SK-N-SH treated with all-trans-retinoic acid at 6 μM for 48 hours (cell line): ENCODE measurements at regions not wholly inside any gene's neighbourhood (a gene's known extent, or its start where the extent isn't known, plus 50 kb on each side); places are given as distances from the start of the nearest gene placed in this dataset.

ENCODE experiments used
- ARNTL ChIP-seq: fragments of 450-650 bp; formaldehyde crosslinking; IDR thresholded peaks from 2 replicates; pipeline ENCODE4 v1.5.0; 2020; ENCODE audit warnings: low read depth, mild to moderate bottlenecking, moderate library complexity, borderline replicate concordance
- BACH2 ChIP-seq: fragments of 250-450 bp; sonication (Bioruptor Pico); IDR thresholded peaks from 2 replicates; pipeline ENCODE4 v1.9.0; 2021; ENCODE audit warnings: mild to moderate bottlenecking, borderline replicate concordance
- ESRRG ChIP-seq: fragments of 250-450 bp; sonication (Bioruptor Pico); IDR thresholded peaks from 2 replicates; pipeline ENCODE4 v1.6.1; 2021; ENCODE audit warnings: mild to moderate bottlenecking
- GLIS3 ChIP-seq: fragments of 250-450 bp; sonication (Bioruptor Pico); IDR thresholded peaks from 2 replicates; pipeline ENCODE4 v1.5.0; 2020; ENCODE audit warnings: mild to moderate bottlenecking, moderate library complexity
- ISL1 ChIP-seq: fragments of 250-450 bp; sonication (Bioruptor Pico); IDR thresholded peaks from 2 replicates; pipeline ENCODE4 v2.1.2; 2022; ENCODE audit warnings: mild to moderate bottlenecking, moderate library complexity
- PATZ1 ChIP-seq: fragments of 250-450 bp; sonication (Bioruptor Pico); IDR thresholded peaks from 2 replicates; pipeline ENCODE4 v1.8.0; 2020; ENCODE audit warnings: mild to moderate bottlenecking, moderate library complexity, borderline replicate concordance
- RARB ChIP-seq: fragments of 250-450 bp; sonication (Bioruptor Pico); IDR thresholded peaks from 2 replicates; pipeline ENCODE4 v1.8.0; 2021; ENCODE audit warnings: mild to moderate bottlenecking, moderate library complexity
- SNAI2 ChIP-seq: fragments of 250-450 bp; sonication (Bioruptor Pico); IDR thresholded peaks from 2 replicates; pipeline ENCODE4 v1.5.0; 2020; ENCODE audit warnings: mild to moderate bottlenecking, moderate library complexity
- TCF4 ChIP-seq: fragments of 250-450 bp; sonication (Bioruptor Pico); IDR thresholded peaks from 2 replicates; pipeline ENCODE4 v1.8.0; 2021; ENCODE audit warnings: mild to moderate bottlenecking, moderate library complexity, borderline replicate concordance
- ZFP30 ChIP-seq: fragments of 450-650 bp; formaldehyde crosslinking; IDR thresholded peaks from 2 replicates; pipeline ENCODE4 v1.5.0; 2022; ENCODE audit warnings: mild to moderate bottlenecking, moderate library complexity
- ZNF70 ChIP-seq: fragments of 450-650 bp; formaldehyde crosslinking; IDR thresholded peaks from 2 replicates; pipeline ENCODE4 v1.5.0; 2020; ENCODE audit warnings: mild to moderate bottlenecking, moderate library complexity

- no peak for TF ChIP-seq ZFP30 (CRISPR knock-in tag)
- TF ChIP-seq ARNTL (CRISPR knock-in tag): no peak
- no peak for TF ChIP-seq GLIS3 (CRISPR knock-in tag)
- TF ChIP-seq ZNF70 (CRISPR knock-in tag): no peak
- no peak for TF ChIP-seq PATZ1 (CRISPR knock-in tag)
- no peak for TF ChIP-seq BACH2 (CRISPR knock-in tag)
- TF ChIP-seq ISL1: no peak
- TF ChIP-seq RARB: no peak
- no peak for TF ChIP-seq ESRRG (CRISPR knock-in tag)
- TF ChIP-seq SNAI2 (CRISPR knock-in tag): no peak
- TF ChIP-seq TCF4 (CRISPR knock-in tag): no peak
These were observed 187.3 kb downstream of the VAPA start for GRCh38 chr18:10100941-10101701.
